ENCODE measurements at regions not wholly inside any gene's neighbourhood (a gene's known extent, or its start where the extent isn't known, plus 50 kb on each side); places are given as distances from the start of the nearest gene placed in this dataset.
"Not testable (repeated sequence)": the region's sequence is repeated elsewhere in the genome, so short reads cannot be mapped to it uniquely, and the experiment has no call there.

- DNase-seq: no peak
Measured at GRCh38 chr9:29208670-29209069, 1635.4 kb upstream of the C9orf72 start.

GRCh38 chr9:29209748-29210291, 1636.5 kb upstream of the C9orf72 start:
- DNase-seq: no peak

GRCh38 chr9:29211003-29211579, 1637.8 kb upstream of the C9orf72 start:
- no peak for DNase-seq

GRCh38 chr9:29211580-29212396, 1638.5 kb upstream of the C9orf72 start:
- DNase-seq: no peak

- no peak for DNase-seq
Measured at GRCh38 chr9:29212397-29213387, 1639.4 kb upstream of the C9orf72 start.

- DNase-seq: no peak
Measured at GRCh38 chr9:29213417-29214153, 1640.3 kb upstream of the C9orf72 start, which contains the start of gene LINGO2. TSS of gene LINGO2 (minus strand) at chr9:29213601.

GRCh38 chr9:29214154-29214689, 1640.9 kb upstream of the C9orf72 start:
- no peak for DNase-seq

- DNase-seq: no peak
Measured at GRCh38 chr9:29214690-29215253, 1641.5 kb upstream of the C9orf72 start.

- no peak for DNase-seq
Measured at GRCh38 chr9:29217966-29218365, 1644.7 kb upstream of the C9orf72 start.

GRCh38 chr9:29220596-29221251, 1647.4 kb upstream of the C9orf72 start:
- DNase-seq: no peak

GRCh38 chr9:29228558-29228957, 1655.3 kb upstream of the C9orf72 start:
- no peak for DNase-seq

GRCh38 chr9:29230931-29231330, 1657.7 kb upstream of the C9orf72 start:
- no peak for DNase-seq

GRCh38 chr9:29233193-29233592, 1659.9 kb upstream of the C9orf72 start:
- no peak for DNase-seq

- no peak for DNase-seq
Measured at GRCh38 chr9:29241320-29241719, 1668.0 kb upstream of the C9orf72 start.

- DNase-seq: no peak
Measured at GRCh38 chr9:29245351-29245750, 1672.1 kb upstream of the C9orf72 start.

GRCh38 chr9:29270400-29270799, 1697.1 kb upstream of the C9orf72 start:
- not testable (repeated sequence) for DNase-seq

- DNase-seq: no peak
Measured at GRCh38 chr9:29282121-29282520, 1708.8 kb upstream of the C9orf72 start.

GRCh38 chr9:29285818-29286217, 1712.5 kb upstream of the C9orf72 start:
- no peak for DNase-seq

GRCh38 chr9:29289365-29289764, 1716.1 kb upstream of the C9orf72 start:
- DNase-seq: no peak

- DNase-seq: peak in 1 of 2 donors; percentile 32
Measured at GRCh38 chr9:29290516-29290915, 1717.2 kb upstream of the C9orf72 start.

- no peak for DNase-seq
Measured at GRCh38 chr9:29297592-29297991, 1724.3 kb upstream of the C9orf72 start.

All from bone marrow (tissue), 2 donors.